HTR-8/SVneo (cell line): ENCODE measurements at regions not wholly inside any gene's neighbourhood (a gene's known extent, or its start where the extent isn't known, plus 50 kb on each side); places are given as distances from the start of the nearest gene placed in this dataset.
A peak's percentile ranks its signal among the peaks of the same experiment; 100 is the strongest.
"Not testable (repeated sequence)": the region's sequence is repeated elsewhere in the genome, so short reads cannot be mapped to it uniquely, and the experiment has no call there.

Experiments used
- DNase-seq: peaks from one replicate; pipeline ENCODE4 v3.0.0; 2011; ENCODE audit warnings: low spot score, mixed read lengths; ENCODE audit not compliant: insufficient read length
- FAIRE-seq: peaks from 2 replicates; lab custom pipeline; 2011; peaks lifted over from hg19 to GRCh38; lab: Jason Lieb, UNC

DNA sequence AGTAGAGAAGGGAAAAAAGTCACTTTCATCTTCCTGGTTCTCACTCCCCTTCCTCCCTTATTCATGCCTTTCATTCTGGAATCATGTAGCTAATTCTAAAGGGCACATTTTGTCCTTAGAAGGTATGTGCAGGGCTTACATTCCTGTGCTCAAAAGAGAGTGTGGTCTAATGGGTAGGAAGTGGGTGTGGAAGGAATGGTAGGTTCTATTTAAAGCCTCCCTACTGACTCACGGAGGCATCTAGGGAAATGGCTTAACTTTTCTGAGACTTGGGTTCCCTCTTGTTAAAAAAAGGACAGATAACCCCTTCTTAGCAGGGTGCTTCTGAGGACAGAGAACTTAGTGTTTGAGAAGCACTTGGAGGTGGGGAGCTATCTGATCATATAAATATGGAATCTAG is 249.3 kb upstream of the DUSP10 start:
- FAIRE-seq: no peak
- DNase-seq: no peak

- FAIRE-seq: no peak
- DNase-seq: no peak
Observed at GRCh38 chr1:221989741-221990140, 247.9 kb upstream of the DUSP10 start.

DNA sequence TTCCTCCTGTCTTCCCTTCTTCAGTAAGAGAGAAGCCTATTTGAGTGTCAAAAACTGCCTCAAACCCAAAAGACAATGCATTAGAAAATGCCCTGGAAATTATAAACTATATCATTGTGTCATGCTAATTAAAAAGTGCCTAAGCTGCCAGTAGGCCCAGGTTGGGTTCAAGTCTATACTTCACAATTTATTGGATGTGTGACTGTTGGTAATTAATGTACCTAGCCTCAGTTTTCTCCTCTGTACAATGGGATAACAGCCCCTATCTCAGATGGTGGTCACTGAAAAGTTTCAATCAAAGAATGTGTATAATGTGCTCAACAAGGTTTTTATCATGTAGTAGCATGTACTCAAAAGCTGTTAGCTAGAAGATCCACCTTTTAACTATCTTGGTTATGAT is 246.9 kb upstream of the DUSP10 start:
- DNase-seq (no peak), FAIRE-seq (no peak)

DNA sequence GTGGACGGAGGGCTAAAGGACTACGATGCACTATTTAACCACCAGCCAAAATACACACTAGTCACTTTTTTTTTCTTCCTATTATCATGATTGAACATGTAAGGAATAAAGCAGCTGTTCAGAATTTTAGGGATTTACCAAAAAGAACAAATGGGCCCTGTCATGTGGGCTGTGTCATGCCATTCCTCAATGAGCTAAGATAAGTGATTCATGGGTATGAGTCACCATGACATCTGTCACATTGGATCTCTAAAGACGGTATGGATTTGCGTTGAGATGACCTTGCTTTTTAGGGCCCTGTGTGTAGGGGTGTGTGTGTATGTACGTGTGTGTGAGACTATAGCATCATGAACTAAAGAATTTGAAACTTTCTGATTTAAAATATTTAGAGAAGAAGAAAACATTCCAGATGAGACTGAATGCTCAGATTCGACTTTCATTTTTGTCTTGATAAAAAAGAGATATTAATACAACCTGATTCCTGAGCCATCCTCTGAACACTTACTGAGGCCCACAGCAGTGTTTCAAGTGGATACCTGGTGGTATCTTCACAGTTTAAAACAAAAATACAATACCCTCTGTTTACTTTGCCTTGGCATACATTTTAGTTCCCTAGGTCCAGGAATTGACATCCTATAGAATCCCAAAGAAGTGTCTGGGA is 246.1 kb upstream of the DUSP10 start:
- no peak for FAIRE-seq

GRCh38 chr1:221983444-221983843 is 241.6 kb upstream of the DUSP10 start:
- FAIRE-seq: no peak

More for the DNA sequence above, 246.1 kb upstream of the DUSP10 start:
- peak; percentile 51 for DNase-seq

DNA sequence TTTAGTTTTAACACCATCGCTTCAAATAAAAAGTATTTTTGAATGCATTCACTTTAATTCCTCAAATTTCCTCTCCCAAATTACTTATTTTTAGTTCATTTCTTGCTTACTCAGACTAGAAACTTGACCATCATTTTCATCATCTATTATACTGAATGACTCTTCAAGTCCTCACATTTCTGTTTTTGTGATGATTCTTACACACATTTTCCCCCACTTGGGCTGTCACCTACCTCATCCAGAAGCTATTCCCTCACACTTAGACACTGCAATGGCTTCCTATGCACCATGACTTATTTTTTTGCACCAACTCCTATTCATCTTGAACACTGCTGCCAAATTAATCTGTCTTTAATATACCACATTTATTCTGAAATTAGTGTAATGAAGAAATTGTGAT is 239.6 kb upstream of the DUSP10 start:
- DNase-seq: no peak
- FAIRE-seq: no peak

More at GRCh38 chr1:221983444-221983843, 241.6 kb upstream of the DUSP10 start:
- DNase-seq: no peak

DNA sequence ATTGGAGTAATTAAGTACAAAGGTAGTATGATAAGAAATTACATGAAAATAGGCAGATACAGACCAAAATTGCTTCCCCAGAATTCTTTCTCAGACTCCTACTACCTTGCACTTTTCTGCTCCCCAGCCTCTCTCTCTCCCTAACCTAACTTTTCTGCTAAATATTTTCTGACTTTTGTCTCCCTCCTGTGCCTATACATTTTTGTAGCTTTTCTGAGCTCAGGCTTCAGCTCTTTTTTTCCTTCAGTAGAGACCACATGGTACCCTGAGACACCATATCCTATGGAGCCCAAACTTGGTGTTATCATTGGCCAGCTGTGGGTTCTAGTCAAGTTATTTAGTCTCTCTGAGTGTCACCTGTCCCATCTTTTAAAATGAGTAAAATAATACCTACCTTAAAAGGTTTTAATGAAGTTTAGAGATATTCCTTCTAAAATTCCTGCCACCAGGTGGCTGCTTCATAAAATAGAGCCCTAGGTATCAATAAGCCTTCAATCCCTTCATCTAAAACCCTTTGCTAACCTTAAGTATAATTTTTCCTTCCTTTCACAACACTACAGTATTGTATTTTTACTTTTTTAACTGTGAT is 237.6 kb upstream of the DUSP10 start:
- DNase-seq: no peak
- FAIRE-seq: no peak

DNA sequence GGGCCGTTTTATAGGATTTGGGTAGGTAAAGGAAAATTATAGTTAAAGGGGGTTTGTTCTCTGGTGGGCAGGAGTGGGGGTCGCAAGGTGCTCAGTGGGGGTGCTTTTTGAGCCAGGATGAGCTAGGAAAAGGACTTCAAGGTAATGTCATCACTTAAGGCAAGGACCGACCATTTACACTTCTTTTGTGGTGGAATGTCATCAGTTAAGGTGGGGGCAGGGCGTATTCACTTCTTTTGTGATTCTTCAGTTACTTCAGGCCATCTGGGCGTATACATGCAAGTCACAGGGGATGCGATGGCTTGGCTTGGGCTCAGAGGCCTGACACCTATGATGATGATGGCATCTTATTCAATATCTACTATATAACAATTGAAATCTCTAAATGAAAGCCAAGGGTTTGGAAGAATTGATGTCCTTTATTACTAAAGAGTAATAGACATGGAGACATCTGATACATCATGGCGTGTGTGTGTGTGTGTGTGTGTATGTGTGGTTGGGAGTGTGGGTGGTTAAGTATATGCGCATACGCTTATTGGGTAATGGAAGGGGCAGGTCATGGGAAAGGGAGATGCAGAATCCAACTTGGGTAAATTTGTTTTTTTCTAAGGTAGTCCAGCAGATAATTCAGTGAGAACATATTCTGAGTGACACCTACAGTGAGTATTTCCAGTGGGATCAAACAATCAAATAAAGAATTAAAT is 236.9 kb upstream of the DUSP10 start:
- FAIRE-seq, DNase-seq: not testable (repeated sequence)

- not testable (repeated sequence) for DNase-seq, FAIRE-seq
Observed at GRCh38 chr1:221973787-221974186, 231.9 kb upstream of the DUSP10 start.

- FAIRE-seq (no peak), DNase-seq (no peak)
Observed at GRCh38 chr1:221972276-221973235, 230.7 kb upstream of the DUSP10 start.

DNA sequence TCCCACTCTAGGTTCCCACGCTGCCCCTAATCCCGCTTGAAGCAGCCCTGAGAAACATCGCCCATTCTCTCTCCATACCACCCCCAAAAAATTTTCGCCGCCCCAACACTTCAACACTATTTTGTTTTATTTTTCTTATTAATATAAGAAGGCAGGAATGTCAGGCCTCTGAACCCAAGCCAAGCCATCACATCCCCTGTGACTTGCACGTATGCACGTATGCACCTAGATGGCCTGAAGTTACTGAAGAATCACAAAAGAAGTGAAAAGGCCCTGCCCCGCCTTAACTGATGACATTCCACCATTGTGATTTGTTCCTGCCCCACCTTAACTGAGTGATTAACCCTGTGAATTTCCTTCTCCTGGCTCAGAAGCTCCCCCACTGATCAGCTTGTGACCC is 229.1 kb upstream of the DUSP10 start:
- DNase-seq, FAIRE-seq: not testable (repeated sequence)

GRCh38 chr1:221969298-221969858 is 227.5 kb upstream of the DUSP10 start:
- FAIRE-seq, DNase-seq: not testable (repeated sequence)

DNA sequence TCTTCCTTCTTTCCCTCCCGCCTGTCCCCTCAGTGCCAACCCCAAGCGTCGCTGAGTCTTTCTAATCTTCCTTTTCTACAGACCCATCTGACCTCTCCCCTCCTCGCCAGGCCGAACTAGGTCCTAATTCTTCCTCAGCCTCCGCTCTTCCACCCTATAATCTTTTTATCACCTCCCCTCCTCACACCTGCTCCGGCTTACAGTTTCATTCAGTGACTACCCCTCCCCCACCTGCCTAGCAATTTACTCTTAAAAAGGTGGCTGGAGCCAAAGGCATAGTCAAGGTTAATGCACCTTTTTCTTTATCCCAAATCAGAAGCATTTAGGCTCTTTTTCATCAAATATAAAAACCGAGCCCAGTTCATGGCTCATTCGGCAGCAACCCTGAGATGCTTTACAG is 225.6 kb upstream of the DUSP10 start:
- DNase-seq, FAIRE-seq: not testable (repeated sequence)

- DNase-seq, FAIRE-seq: not testable (repeated sequence)
Observed at GRCh38 chr1:221966888-221967287, 225.0 kb upstream of the DUSP10 start.

DNA sequence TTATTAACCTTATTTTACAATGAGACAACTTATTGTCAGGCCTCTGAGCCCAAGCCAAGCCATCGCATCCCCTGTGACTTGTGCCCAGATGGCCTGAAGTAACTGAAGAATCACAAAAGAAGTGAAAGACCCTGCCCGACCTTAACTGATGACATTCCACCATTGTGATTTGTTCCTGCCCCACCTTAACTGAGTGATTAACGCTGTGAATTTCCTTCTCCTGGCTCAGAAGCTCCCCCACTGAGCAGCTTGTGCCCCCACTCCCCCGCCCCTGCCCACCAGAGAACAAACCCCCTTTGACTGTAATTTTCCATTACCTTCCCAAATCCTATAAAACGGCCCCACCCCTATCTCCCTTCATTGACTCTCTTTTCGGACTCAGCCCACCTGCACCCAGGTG is 224.0 kb upstream of the DUSP10 start:
- FAIRE-seq, DNase-seq: not testable (repeated sequence)

GRCh38 chr1:221965252-221965651 is 223.4 kb upstream of the DUSP10 start:
- no peak for FAIRE-seq

GRCh38 chr1:221963742-221964141 is 221.9 kb upstream of the DUSP10 start:
- FAIRE-seq (no peak), DNase-seq (no peak)

More at GRCh38 chr1:221965252-221965651, 223.4 kb upstream of the DUSP10 start:
- DNase-seq: no peak

DNA sequence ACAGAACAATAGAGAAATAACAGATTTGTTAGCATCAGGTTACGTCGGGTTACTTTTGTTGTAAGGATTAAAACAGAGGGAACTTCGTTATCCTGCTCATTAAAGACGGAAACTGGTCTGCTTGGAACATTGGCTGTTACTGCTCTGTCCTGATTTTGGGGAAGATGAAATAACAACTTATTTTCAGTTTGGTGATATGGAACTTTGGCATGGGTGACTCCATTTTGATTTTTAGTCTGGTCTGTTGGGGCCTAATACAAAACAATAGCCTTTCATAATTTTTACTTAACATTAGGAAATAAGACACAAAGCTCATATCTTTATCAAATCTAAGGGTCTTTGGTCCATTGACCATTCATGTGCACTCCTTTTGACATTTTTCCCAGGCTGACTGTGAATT is 220.5 kb upstream of the DUSP10 start:
- FAIRE-seq: no peak

GRCh38 chr1:221961532-221962292 is 219.8 kb upstream of the DUSP10 start:
- DNase-seq (peak; percentile 38), FAIRE-seq (no peak)

More for the DNA sequence above, 220.5 kb upstream of the DUSP10 start:
- no peak for DNase-seq
